GM23338 (cell line): ENCODE measurements at regions not wholly inside any gene's neighbourhood (a gene's known extent, or its start where the extent isn't known, plus 50 kb on each side); places are given as distances from the start of the nearest gene placed in this dataset.

Source experiments
- ATAC-seq: fragments of 200-7000 bp; cut with Tn5 transposase; 3 replicates; pipeline ENCODE4 v1.9.1; 2020
- DNase-seq: peaks from one replicate; pipeline ENCODE4 v3.0.0-alpha.2; 2015; ENCODE audit warnings: low spot score
- H2AFZ ChIP-seq: fragments of 200-600 bp; sonication (generic); 2 replicates; pipeline ENCODE4 v1.8.0; 2016; ENCODE audit warnings: antibody characterized with exemption, mild to moderate bottlenecking, moderate library complexity
- H3F3A ChIP-seq: fragments of 200-600 bp; sonication (generic); replicated peaks from 2 replicates; pipeline ENCODE4 v1.8.0; 2017; ENCODE audit warnings: antibody characterized with exemption, mixed run types, low read depth
- H3K27ac ChIP-seq: fragments of 200-600 bp; sonication (generic); 2 replicates; pipeline ENCODE4 v1.6.1; 2016; ENCODE audit warnings: low read depth
- H3K27me3 ChIP-seq: fragments of 200-600 bp; sonication (generic); 2 replicates; pipeline ENCODE4 v1.8.0; 2016; ENCODE audit warnings: mild to moderate bottlenecking, mixed run types, moderate library complexity; ENCODE audit not compliant: insufficient read depth
- H3K36me3 ChIP-seq: fragments of 200-600 bp; sonication (generic); 2 replicates; pipeline ENCODE4 v1.8.0; 2016; ENCODE audit warnings: mild to moderate bottlenecking; ENCODE audit not compliant: insufficient read depth
- H3K4me1 ChIP-seq: fragments of 200-600 bp; sonication (generic); 2 replicates; pipeline ENCODE4 v1.8.0; 2016; ENCODE audit warnings: mild to moderate bottlenecking, moderate library complexity; ENCODE audit not compliant: insufficient read depth
- H3K4me2 ChIP-seq: fragments of 200-600 bp; sonication (generic); 2 replicates; pipeline ENCODE4 v1.7.1; 2017; ENCODE audit warnings: mixed run types
- H3K4me3 ChIP-seq: fragments of 200-600 bp; sonication (generic); 2 replicates; pipeline ENCODE4 v1.6.1; 2016; ENCODE audit warnings: mixed run types
- H3K79me2 ChIP-seq: fragments of 200-600 bp; sonication (generic); replicated peaks from 2 replicates; pipeline ENCODE4 v1.8.0; 2017; ENCODE audit warnings: mild to moderate bottlenecking; ENCODE audit not compliant: insufficient read depth
- H3K9me2 ChIP-seq: fragments of 200-600 bp; sonication (generic); 2 replicates; pipeline ENCODE4 v1.8.0; 2017; ENCODE audit not compliant: insufficient read depth
- H4K20me1 ChIP-seq: fragments of 200-600 bp; sonication (generic); replicated peaks from 2 replicates; pipeline ENCODE4 v1.8.0; 2017; ENCODE audit warnings: mild to moderate bottlenecking; ENCODE audit not compliant: insufficient read depth
- H3K27ac Mint-ChIP-seq: 2 replicates; pipeline ENCODE4 v1.8.0; 2020; ENCODE audit warnings: inconsistent platforms, mild to moderate bottlenecking, moderate library complexity, mixed read lengths
- H3K27me3 Mint-ChIP-seq: 3 replicates; pipeline ENCODE4 v1.8.0; 2022; ENCODE audit warnings: low read depth, mild to moderate bottlenecking, moderate library complexity, mixed read lengths, inconsistent platforms; ENCODE audit not compliant: insufficient read depth, poor library complexity
- H3K36me3 Mint-ChIP-seq: 3 replicates; pipeline ENCODE4 v1.8.0; 2021; ENCODE audit warnings: low read depth, mild to moderate bottlenecking, inconsistent platforms, moderate library complexity, mixed read lengths
- H3K4me1 Mint-ChIP-seq: 3 replicates; pipeline ENCODE4 v1.8.0; 2020; ENCODE audit warnings: mild to moderate bottlenecking, inconsistent platforms, mixed read lengths
- H3K4me3 Mint-ChIP-seq: 3 replicates; pipeline ENCODE4 v1.8.0; 2021; ENCODE audit warnings: moderate library complexity, mild to moderate bottlenecking, inconsistent platforms, mixed read lengths
- H3K9me3 Mint-ChIP-seq: 3 replicates; pipeline ENCODE4 v1.8.0; 2020; ENCODE audit warnings: moderate library complexity, mild to moderate bottlenecking, inconsistent platforms, mixed read lengths
- EZH2phosphoT487 ChIP-seq: fragments of 200-600 bp; sonication (generic); IDR thresholded peaks from one replicate; pipeline ENCODE4 v1.8.1; 2018; ENCODE audit warnings: antibody characterized with exemption; ENCODE audit not compliant: unreplicated experiment
- JUNB ChIP-seq: IDR thresholded peaks from one replicate; pipeline ENCODE4 v1.6.1; 2016; ENCODE audit warnings: antibody characterized with exemption; ENCODE audit not compliant: unreplicated experiment
- NANOG ChIP-seq: IDR thresholded peaks from 2 replicates; pipeline ENCODE4 v1.6.1; 2016; ENCODE audit warnings: antibody characterized with exemption, borderline replicate concordance
- STAT1 ChIP-seq: IDR thresholded peaks from one replicate; pipeline ENCODE4 v1.6.1; 2016; ENCODE audit warnings: antibody characterized with exemption; ENCODE audit not compliant: unreplicated experiment
- ZNF331 ChIP-seq: fragments of 250-450 bp; sonication (Bioruptor Pico); IDR thresholded peaks from 2 replicates; pipeline ENCODE4 v1.5.0; 2020; ENCODE audit warnings: low read depth, mild to moderate bottlenecking, moderate library complexity
- TF ChIP-seq, protein P1 (sequence below): fragments of 250-450 bp; sonication (Bioruptor Pico); IDR thresholded peaks from 2 replicates; pipeline ENCODE4 v1.5.0; 2020; ENCODE audit warnings: mild to moderate bottlenecking, moderate library complexity
- TF ChIP-seq, protein P2 (sequence below), 2 experiments: fragments of 200-600 bp in 1 of 2; sonication (generic) in 1 of 2; conservative IDR thresholded peaks; 2 replicates each; pipeline versions ENCODE4 v1.5.1 to v1.6.1; 2016 to 2017; ENCODE audit warnings: antibody characterized with exemption in 2 of 2, low read depth in 2 of 2, mild to moderate bottlenecking in 2 of 2, moderate library complexity in 1 of 2
- TF ChIP-seq, protein P3 (sequence below): IDR thresholded peaks from one replicate; pipeline ENCODE4 v1.6.1; 2018; ENCODE audit warnings: antibody characterized with exemption; ENCODE audit not compliant: unreplicated experiment

DNA sequence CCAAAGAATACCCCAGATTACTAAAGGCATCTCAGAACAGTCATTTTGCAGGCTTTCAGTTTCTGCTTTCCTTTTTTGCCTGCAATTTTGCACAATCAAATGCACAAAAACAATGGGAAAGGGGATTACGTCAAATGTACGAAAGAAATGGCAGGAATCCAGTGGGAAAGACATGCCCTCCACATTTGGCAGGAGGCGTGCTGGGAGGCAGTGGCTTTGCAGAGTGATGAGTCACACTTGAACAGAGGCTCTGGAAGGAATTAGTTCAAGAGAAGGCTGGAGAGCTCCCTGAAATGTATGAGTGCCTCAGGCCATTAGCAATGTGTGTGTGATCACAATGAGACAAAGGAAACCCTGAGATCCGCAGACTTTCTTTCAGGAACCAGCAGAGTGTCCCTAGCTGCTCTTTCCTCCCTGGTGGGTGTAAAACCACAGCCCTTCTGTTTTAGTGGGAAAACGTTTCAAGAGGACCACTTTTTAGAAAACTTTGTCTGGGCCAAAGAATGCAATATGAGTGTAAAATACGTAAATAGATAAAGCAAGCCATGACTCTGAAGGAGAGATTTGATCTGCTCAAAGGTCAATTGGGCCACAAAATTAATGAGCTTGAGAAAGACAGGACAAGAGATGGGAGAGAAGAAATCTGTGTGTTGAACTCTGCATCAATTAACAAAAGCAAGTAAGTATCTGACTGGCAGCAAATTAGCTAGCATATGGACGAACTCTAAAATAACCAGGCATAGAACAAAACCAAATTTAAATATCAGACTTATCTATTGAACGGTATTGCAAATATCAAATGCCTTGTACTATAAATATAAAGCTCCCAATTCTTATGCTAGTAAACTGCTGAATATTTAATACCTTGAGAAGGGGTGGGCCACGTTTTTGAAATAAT, 155.4 kb upstream of the PDE3A start (continued):
- TF ChIP-seq, protein P1, sequence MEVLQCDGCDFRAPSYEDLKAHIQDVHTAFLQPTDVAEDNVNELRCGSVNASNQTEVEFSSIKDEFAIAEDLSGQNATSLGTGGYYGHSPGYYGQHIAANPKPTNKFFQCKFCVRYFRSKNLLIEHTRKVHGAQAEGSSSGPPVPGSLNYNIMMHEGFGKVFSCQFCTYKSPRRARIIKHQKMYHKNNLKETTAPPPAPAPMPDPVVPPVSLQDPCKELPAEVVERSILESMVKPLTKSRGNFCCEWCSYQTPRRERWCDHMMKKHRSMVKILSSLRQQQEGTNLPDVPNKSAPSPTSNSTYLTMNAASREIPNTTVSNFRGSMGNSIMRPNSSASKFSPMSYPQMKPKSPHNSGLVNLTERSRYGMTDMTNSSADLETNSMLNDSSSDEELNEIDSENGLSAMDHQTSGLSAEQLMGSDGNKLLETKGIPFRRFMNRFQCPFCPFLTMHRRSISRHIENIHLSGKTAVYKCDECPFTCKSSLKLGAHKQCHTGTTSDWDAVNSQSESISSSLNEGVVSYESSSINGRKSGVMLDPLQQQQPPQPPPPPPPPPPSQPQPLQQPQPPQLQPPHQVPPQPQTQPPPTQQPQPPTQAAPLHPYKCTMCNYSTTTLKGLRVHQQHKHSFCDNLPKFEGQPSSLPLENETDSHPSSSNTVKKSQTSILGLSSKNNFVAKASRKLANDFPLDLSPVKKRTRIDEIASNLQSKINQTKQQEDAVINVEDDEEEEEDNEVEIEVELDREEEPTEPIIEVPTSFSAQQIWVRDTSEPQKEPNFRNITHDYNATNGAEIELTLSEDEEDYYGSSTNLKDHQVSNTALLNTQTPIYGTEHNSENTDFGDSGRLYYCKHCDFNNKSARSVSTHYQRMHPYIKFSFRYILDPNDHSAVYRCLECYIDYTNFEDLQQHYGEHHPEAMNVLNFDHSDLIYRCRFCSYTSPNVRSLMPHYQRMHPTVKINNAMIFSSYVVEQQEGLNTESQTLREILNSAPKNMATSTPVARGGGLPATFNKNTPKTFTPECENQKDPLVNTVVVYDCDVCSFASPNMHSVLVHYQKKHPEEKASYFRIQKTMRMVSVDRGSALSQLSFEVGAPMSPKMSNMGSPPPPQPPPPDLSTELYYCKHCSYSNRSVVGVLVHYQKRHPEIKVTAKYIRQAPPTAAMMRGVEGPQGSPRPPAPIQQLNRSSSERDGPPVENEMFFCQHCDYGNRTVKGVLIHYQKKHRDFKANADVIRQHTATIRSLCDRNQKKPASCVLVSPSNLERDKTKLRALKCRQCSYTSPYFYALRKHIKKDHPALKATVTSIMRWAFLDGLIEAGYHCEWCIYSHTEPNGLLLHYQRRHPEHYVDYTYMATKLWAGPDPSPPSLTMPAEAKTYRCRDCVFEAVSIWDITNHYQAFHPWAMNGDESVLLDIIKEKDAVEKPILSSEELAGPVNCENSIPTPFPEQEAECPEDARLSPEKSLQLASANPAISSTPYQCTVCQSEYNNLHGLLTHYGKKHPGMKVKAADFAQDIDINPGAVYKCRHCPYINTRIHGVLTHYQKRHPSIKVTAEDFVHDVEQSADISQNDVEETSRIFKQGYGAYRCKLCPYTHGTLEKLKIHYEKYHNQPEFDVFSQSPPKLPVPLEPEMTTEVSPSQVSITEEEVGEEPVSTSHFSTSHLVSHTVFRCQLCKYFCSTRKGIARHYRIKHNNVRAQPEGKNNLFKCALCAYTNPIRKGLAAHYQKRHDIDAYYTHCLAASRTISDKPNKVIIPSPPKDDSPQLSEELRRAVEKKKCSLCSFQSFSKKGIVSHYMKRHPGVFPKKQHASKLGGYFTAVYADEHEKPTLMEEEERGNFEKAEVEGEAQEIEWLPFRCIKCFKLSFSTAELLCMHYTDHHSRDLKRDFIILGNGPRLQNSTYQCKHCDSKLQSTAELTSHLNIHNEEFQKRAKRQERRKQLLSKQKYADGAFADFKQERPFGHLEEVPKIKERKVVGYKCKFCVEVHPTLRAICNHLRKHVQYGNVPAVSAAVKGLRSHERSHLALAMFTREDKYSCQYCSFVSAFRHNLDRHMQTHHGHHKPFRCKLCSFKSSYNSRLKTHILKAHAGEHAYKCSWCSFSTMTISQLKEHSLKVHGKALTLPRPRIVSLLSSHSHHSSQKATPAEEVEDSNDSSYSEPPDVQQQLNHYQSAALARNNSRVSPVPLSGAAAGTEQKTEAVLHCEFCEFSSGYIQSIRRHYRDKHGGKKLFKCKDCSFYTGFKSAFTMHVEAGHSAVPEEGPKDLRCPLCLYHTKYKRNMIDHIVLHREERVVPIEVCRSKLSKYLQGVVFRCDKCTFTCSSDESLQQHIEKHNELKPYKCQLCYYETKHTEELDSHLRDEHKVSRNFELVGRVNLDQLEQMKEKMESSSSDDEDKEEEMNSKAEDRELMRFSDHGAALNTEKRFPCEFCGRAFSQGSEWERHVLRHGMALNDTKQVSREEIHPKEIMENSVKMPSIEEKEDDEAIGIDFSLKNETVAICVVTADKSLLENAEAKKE (CRISPR knock-in tag): peak; percentile 90
- TF ChIP-seq ZNF331 (CRISPR knock-in tag): no peak

GRCh38 chr12:20213723-20214625, 154.4 kb upstream of the PDE3A start:
- H3K9me3 Mint-ChIP-seq: no peaks in the 10 kb centered on the region
- DNase-seq (no peak), ATAC-seq (no peak)
- no peak overlapping the region for H3K27ac Mint-ChIP-seq
- H3K27me3 Mint-ChIP-seq: peaks cover 3% of the 10 kb centered on the region
- Histone ChIP-seq H3K9me2 (no peaks in the 10 kb centered on the region), H2AFZ (no peak overlapping the region), H3K27ac (no peak overlapping the region), H3K36me3 (no peaks in the 10 kb centered on the region), H3K27me3 (no peaks in the 10 kb centered on the region), H3K79me2 (no peaks in the 10 kb centered on the region), H3K4me1 (peaks cover 18% of the 10 kb centered on the region; the same call in 1 of the 2 replicates), H4K20me1 (no peaks in the 10 kb centered on the region), H3K4me2 (no peak overlapping the region), H3F3A (no peaks in the 10 kb centered on the region), H3K4me3 (no peak overlapping the region)
- TF ChIP-seq ZNF331 (CRISPR knock-in tag) (no peak), EZH2phosphoT487 (no peak), JUNB (no peak), STAT1 (no peak), NANOG (no peak)
- TF ChIP-seq, protein P2, sequence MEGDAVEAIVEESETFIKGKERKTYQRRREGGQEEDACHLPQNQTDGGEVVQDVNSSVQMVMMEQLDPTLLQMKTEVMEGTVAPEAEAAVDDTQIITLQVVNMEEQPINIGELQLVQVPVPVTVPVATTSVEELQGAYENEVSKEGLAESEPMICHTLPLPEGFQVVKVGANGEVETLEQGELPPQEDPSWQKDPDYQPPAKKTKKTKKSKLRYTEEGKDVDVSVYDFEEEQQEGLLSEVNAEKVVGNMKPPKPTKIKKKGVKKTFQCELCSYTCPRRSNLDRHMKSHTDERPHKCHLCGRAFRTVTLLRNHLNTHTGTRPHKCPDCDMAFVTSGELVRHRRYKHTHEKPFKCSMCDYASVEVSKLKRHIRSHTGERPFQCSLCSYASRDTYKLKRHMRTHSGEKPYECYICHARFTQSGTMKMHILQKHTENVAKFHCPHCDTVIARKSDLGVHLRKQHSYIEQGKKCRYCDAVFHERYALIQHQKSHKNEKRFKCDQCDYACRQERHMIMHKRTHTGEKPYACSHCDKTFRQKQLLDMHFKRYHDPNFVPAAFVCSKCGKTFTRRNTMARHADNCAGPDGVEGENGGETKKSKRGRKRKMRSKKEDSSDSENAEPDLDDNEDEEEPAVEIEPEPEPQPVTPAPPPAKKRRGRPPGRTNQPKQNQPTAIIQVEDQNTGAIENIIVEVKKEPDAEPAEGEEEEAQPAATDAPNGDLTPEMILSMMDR (conservative IDR thresholded peaks at IDR 0.05; ENCODE audit: low read depth in 2 of 2): no peak
- TF ChIP-seq, protein P3, sequence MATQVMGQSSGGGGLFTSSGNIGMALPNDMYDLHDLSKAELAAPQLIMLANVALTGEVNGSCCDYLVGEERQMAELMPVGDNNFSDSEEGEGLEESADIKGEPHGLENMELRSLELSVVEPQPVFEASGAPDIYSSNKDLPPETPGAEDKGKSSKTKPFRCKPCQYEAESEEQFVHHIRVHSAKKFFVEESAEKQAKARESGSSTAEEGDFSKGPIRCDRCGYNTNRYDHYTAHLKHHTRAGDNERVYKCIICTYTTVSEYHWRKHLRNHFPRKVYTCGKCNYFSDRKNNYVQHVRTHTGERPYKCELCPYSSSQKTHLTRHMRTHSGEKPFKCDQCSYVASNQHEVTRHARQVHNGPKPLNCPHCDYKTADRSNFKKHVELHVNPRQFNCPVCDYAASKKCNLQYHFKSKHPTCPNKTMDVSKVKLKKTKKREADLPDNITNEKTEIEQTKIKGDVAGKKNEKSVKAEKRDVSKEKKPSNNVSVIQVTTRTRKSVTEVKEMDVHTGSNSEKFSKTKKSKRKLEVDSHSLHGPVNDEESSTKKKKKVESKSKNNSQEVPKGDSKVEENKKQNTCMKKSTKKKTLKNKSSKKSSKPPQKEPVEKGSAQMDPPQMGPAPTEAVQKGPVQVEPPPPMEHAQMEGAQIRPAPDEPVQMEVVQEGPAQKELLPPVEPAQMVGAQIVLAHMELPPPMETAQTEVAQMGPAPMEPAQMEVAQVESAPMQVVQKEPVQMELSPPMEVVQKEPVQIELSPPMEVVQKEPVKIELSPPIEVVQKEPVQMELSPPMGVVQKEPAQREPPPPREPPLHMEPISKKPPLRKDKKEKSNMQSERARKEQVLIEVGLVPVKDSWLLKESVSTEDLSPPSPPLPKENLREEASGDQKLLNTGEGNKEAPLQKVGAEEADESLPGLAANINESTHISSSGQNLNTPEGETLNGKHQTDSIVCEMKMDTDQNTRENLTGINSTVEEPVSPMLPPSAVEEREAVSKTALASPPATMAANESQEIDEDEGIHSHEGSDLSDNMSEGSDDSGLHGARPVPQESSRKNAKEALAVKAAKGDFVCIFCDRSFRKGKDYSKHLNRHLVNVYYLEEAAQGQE: no peak
- H3K4me3 Mint-ChIP-seq: no peak overlapping the region
- peaks cover 14% of the 10 kb centered on the region; the same call in 2 of the 3 replicates for H3K4me1 Mint-ChIP-seq
- no peaks in the 10 kb centered on the region for H3K36me3 Mint-ChIP-seq
